Gastroesophageal sphincter (tissue), 3 donors: ENCODE measurements at regions not wholly inside any gene's neighbourhood (a gene's known extent, or its start where the extent isn't known, plus 50 kb on each side); places are given as distances from the start of the nearest gene placed in this dataset.

Source experiments
- CTCF ChIP-seq, 4 experiments: fragments of 200-600 bp in 2 of 4; fragments of 450-650 bp in 2 of 4; sonication (generic) in 1 of 4; IDR thresholded peaks; one replicate each; pipeline ENCODE4 v1.5.1; 2017 to 2019; ENCODE audit warnings: antibody characterized with exemption in 4 of 4, mild to moderate bottlenecking in 2 of 4, moderate library complexity in 2 of 4
- EP300 ChIP-seq: sonication (generic); formaldehyde crosslinking; IDR thresholded peaks from one replicate; pipeline ENCODE4 v1.6.1; 2017; ENCODE audit warnings: antibody characterized with exemption, mild to moderate bottlenecking
- POLR2A ChIP-seq, 2 donors: fragments of 450-650 bp; IDR thresholded peaks; one replicate each; pipeline ENCODE4 v1.6.1; 2017; ENCODE audit warnings: antibody characterized with exemption in 2 of 2, mild to moderate bottlenecking in 2 of 2, moderate library complexity in 1 of 2
- POLR2AphosphoS5 ChIP-seq: sonication (generic); formaldehyde crosslinking; IDR thresholded peaks from one replicate; pipeline ENCODE4 v1.6.1; 2017; ENCODE audit warnings: antibody characterized with exemption

GRCh38 chr9:20270161-20270560, 352.1 kb downstream of the MLLT3 start:
- TF ChIP-seq CTCF (IDR thresholded peaks at IDR 0.05) (no peak), POLR2AphosphoS5 (no peak), EP300 (no peak), POLR2A (IDR thresholded peaks at IDR 0.05) (no peak)
